GM12875 (cell line): ENCODE measurements at regions not wholly inside any gene's neighbourhood (a gene's known extent, or its start where the extent isn't known, plus 50 kb on each side); places are given as distances from the start of the nearest gene placed in this dataset.

Experiments used
- H3K4me3 ChIP-seq: one replicate; pipeline ENCODE4 v1.5.1; 2011; ENCODE audit warnings: low read depth, low read length, control low read depth
- TF ChIP-seq, protein P1 (sequence below): IDR thresholded peaks from 2 replicates; pipeline ENCODE4 v1.5.1; 2011; ENCODE audit warnings: low read depth, mild to moderate bottlenecking, control low read depth, inconsistent platforms, low read length, moderate library complexity, borderline replicate concordance; ENCODE audit not compliant: insufficient read depth

DNA sequence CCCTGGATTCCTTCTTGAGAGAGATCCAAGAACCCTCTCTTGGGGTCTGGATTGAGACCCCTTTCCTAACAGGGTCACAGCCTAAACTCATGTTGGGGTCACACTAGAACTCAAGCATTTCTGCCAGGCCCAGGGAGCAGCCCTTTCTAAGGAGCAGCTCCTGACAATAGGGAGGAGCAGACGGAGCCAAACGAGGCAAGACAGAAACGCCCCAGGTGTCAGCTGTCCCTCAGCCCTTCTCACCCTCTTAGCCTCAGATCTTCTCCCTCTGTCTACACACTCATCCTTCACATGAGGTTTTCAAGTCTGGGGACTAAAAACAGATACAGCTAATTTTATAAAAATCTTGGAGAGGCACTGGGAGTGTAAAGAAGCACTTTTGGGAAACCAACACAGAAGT, 157.2 kb downstream of the SOCS6 start:
- TF ChIP-seq, protein P1, sequence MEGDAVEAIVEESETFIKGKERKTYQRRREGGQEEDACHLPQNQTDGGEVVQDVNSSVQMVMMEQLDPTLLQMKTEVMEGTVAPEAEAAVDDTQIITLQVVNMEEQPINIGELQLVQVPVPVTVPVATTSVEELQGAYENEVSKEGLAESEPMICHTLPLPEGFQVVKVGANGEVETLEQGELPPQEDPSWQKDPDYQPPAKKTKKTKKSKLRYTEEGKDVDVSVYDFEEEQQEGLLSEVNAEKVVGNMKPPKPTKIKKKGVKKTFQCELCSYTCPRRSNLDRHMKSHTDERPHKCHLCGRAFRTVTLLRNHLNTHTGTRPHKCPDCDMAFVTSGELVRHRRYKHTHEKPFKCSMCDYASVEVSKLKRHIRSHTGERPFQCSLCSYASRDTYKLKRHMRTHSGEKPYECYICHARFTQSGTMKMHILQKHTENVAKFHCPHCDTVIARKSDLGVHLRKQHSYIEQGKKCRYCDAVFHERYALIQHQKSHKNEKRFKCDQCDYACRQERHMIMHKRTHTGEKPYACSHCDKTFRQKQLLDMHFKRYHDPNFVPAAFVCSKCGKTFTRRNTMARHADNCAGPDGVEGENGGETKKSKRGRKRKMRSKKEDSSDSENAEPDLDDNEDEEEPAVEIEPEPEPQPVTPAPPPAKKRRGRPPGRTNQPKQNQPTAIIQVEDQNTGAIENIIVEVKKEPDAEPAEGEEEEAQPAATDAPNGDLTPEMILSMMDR = no peak
- no peak overlapping the region for H3K4me3 ChIP-seq

DNA sequence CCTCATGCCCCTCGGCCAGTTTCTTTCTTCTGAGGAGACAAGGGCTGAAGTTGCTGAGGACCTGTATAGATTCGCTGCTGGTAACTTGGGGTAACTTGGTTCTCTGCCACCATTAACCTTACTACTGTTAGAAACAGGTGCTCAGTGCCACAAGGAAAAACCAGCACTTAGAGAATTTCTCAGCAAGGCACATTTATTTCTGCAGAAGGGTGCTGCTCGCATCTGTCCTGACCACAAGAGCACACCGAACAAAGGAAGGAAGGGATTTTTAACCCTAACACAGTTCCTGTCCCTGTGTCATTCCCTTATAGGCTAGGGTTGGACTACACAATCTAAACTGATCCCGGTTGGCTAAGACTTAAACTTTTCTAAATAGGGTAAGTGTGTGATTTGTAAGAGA, 154.1 kb downstream of the SOCS6 start:
- no peak overlapping the region for H3K4me3 ChIP-seq
- TF ChIP-seq, protein P1 = no peak

DNA sequence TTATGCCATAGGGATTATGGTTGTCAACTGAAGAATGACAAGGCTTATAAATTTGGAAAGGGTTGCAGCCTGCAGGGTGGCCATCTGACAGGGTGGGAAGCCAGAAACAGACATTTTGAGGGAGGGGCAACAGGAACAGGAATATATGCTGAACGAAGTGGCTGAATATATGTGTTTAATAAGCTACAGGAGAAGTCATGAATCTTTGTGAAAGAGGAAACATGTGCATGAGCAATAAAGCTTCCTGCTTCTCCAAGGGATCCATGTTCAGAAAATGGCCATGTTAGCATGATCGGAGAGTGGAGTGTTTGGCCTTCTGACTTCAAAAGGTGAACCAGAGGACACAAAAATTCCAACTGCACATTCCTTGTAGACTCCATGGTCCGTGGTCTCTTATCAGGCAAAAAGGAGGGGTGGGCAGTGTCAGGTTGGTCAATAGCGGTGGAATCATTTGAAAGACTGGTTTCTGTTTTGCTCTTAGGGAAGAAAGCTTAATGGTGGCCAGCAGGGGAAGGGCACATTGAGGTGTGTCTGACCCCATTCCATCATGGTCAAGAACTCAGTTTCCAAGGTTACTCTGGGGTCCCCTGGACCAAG, 144.1 kb downstream of the SOCS6 start:
- TF ChIP-seq, protein P1 = no peak

DNA sequence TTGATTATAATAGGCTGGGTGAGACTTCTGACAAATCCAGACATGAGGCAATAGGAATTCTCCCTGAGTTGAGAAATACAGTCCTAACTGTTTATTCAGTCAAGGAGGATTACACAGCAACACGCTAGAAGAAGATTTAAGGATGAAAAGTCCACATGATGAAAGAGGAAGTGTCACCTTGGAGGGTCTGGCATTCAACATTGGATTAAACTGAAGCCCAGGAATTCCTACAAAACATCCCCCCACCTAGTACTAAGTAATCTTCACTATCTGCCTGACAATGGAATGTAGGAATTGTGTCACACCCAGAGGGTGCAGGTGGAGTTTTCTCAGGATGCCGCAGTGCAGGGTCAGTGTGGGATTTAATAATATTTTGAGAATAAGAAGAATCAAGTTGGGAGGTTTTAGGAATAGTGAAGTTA, 142.4 kb downstream of the SOCS6 start:
- no peak overlapping the region for H3K4me3 ChIP-seq
- TF ChIP-seq, protein P1 = no peak

More for the DNA sequence above, 144.1 kb downstream of the SOCS6 start:
- H3K4me3 ChIP-seq = no peak overlapping the region

DNA sequence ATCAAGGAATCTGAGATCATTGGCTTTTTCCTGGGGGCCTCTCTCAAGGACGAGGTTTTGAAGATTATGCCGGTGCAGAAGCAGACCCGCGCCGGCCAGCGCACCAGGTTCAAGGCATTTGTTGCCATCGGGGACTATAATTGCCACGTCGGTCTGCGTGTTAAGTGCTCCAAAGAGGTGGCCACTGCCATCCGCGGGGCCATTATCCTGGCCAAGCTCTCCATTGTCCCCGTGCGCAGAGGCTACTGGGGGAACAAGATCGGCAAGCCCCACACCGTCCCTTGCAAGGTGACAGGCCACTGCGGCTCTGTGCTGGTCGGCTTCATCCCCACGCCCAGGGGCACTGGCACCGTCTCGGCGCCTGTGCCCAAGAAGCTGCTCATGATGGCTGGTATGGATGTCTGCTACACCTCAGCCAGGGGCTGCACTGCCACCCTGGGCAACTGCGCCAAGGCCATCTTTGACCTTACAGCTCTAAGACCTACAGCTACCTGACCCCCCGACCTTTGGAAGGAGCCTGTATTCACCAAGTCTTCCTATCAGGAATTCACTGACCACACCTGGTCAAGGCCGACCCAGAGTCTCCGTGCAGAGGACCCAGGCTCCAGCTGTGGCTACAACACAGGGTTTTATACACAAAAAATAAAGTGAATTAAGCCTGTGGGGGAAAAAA, 141.8 kb downstream of the SOCS6 start:
- no peak overlapping the region for H3K4me3 ChIP-seq
- TF ChIP-seq, protein P1 = no peak

DNA sequence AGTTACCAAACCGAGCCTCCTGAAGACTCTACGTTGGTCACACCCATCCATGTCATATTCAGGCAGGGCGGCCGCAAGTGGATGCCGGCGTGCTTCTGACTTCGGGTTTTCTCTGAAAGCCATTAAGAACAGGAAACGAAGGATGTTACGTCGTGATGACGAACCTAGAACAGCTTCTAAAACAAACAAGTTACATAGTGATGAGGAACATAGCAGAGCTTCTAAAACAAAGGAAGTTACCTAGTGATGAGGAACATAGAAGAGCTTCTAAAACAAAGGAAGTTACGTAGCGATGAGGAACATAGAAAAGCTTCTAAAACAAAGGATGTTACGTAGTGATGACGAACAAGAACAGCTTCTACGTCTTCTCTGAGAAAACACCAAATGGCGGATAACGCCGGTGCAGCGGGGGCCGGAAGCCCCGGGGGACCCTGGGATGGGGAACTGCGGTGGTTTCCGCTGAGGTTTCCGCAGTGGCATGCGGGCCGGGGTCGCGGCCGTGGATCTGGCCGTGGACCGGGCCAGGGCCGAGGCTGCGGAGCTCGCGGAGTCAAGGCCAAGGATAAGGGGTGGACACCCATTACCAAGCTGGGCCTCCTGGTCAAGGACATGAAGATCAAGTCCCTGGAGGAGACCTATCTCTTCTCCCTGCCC, 141.1 kb downstream of the SOCS6 start:
- H3K4me3 ChIP-seq = no peak overlapping the region
- TF ChIP-seq, protein P1 = no peak
